Activated B cell treated with CpG ODN at 0.5 μM for 24 hours (primary cell): ENCODE measurements at regions not wholly inside any gene's neighbourhood (a gene's known extent, or its start where the extent isn't known, plus 50 kb on each side); places are given as distances from the start of the nearest gene placed in this dataset.

Experiments
- ATAC-seq: fragments of 200-7000 bp; cut with Tn5 transposase; one replicate; pipeline ENCODE4 v1.10.0; 2021; ENCODE audit warnings: low read depth, mild to moderate bottlenecking, moderate library complexity
- CTCF ChIA-PET: fragments of 350-600 bp; sonication (Branson Sonifier 250); formaldehyde crosslinking; loops from one replicate; lab custom pipeline; 2021; ENCODE audit warnings: antibody characterized with exemption; lab: Charles Lee
- POLR2A ChIA-PET: fragments of 350-600 bp; sonication (Branson Sonifier 250); formaldehyde crosslinking; loops from one replicate; lab custom pipeline; 2021; ENCODE audit warnings: antibody characterized with exemption; lab: Charles Lee
- DNase-seq: peaks from one replicate; pipeline ENCODE4 v3.0.0; 2022
- H3K27ac Mint-ChIP-seq: one replicate; pipeline ENCODE4 v1.8.0; 2020; ENCODE audit warnings: mixed read lengths
- H3K27me3 Mint-ChIP-seq: one replicate; pipeline ENCODE4 v1.8.0; 2021; ENCODE audit warnings: mixed read lengths
- H3K36me3 Mint-ChIP-seq: one replicate; pipeline ENCODE4 v1.8.0; 2021; ENCODE audit warnings: low read depth, mixed read lengths
- H3K4me1 Mint-ChIP-seq: one replicate; pipeline ENCODE4 v1.8.0; 2021; ENCODE audit warnings: mixed read lengths
- H3K4me3 Mint-ChIP-seq: one replicate; pipeline ENCODE4 v1.8.0; 2020; ENCODE audit warnings: mild to moderate bottlenecking, mixed read lengths
- H3K9me3 Mint-ChIP-seq: one replicate; pipeline ENCODE4 v1.8.0; 2020; ENCODE audit warnings: mixed read lengths
- intact Hi-C: fragments of 100-400 bp; cut with micrococcal nuclease; formaldehyde crosslinking; loops from one replicate; pipeline ENCODE4 v1.15.1; 2024
- TF ChIP-seq, protein P1 (sequence below): fragments of 200-600 bp; IDR thresholded peaks from one replicate; pipeline ENCODE4 v1.8.0; 2022; ENCODE audit warnings: antibody characterized with exemption, mild to moderate bottlenecking

DNA sequence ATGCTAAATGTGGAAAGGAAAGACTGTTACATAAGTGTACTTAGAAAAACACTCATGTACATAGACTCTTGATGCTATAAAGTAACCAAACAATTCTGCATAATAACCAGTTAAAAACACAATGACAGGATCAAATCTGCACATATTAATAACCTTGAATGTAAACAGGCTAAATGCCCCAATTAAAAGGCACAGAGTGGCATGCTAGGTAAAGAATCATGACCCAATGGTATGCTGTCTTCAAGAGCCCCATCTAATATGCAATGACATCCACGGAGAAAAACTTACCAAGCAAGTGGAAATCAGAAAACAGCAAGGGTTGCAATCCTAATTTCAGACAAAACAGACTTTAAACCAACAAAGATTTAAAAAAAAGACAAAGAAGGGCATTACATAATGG lies 644.8 kb upstream of the PKN2 start:
- Mint-ChIP-seq H3K27ac (no peak overlapping the region), H3K4me1 (no peaks in the 10 kb centered on the region), H3K36me3 (no peaks in the 10 kb centered on the region), H3K4me3 (no peak overlapping the region), H3K9me3 (peaks cover 20% of the 10 kb centered on the region), H3K27me3 (no peaks in the 10 kb centered on the region)
- TF ChIP-seq, protein P1, sequence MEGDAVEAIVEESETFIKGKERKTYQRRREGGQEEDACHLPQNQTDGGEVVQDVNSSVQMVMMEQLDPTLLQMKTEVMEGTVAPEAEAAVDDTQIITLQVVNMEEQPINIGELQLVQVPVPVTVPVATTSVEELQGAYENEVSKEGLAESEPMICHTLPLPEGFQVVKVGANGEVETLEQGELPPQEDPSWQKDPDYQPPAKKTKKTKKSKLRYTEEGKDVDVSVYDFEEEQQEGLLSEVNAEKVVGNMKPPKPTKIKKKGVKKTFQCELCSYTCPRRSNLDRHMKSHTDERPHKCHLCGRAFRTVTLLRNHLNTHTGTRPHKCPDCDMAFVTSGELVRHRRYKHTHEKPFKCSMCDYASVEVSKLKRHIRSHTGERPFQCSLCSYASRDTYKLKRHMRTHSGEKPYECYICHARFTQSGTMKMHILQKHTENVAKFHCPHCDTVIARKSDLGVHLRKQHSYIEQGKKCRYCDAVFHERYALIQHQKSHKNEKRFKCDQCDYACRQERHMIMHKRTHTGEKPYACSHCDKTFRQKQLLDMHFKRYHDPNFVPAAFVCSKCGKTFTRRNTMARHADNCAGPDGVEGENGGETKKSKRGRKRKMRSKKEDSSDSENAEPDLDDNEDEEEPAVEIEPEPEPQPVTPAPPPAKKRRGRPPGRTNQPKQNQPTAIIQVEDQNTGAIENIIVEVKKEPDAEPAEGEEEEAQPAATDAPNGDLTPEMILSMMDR: no peak
- DNase-seq: no peak
- ChIA-PET POLR2A (no interaction called here), CTCF (no interaction called here)
- intact Hi-C loops: no loop called here
- no peak for ATAC-seq

DNA sequence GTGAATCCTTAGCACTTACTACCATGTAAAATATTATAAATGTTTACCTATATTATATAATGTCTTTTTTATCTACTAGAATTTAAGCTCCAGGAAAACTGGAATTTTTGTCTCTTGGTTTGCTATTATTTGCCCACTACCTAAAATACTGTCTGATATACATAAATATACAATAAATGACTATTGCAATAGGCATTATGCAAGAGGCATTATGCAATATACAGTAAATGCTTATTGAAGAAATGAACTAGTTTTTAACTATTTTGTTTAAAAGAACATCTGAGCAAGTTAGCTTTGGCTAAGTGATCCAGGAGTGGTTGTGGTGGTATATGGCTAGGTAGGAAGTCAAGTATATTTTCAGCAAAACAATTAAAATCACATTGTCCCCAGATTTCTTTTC lies 640.2 kb upstream of the PKN2 start:
- intact Hi-C loops: no loop called here
- Mint-ChIP-seq H3K9me3 (peaks cover 15% of the 10 kb centered on the region), H3K27ac (no peak overlapping the region), H3K36me3 (no peaks in the 10 kb centered on the region), H3K4me1 (no peaks in the 10 kb centered on the region), H3K4me3 (no peak overlapping the region), H3K27me3 (peaks cover 3% of the 10 kb centered on the region)
- CTCF ChIA-PET: no interaction called here
- DNase-seq: no peak
- ATAC-seq: no peak
- POLR2A ChIA-PET: no interaction called here
- TF ChIP-seq, protein P1: no peak

- Mint-ChIP-seq H3K36me3 (no peaks in the 10 kb centered on the region), H3K9me3 (no peaks in the 10 kb centered on the region), H3K4me1 (no peaks in the 10 kb centered on the region), H3K4me3 (no peak overlapping the region), H3K27me3 (peaks cover 8% of the 10 kb centered on the region), H3K27ac (no peak overlapping the region)
- TF ChIP-seq, protein P1: no peak
- no peak for ATAC-seq
- ChIA-PET CTCF (no interaction called here), POLR2A (no interaction called here)
- DNase-seq: no peak
- intact Hi-C loops: no loop called here
These were observed 631.9 kb upstream of the PKN2 start for GRCh38 chr1:88052167-88052566.

GRCh38 chr1:88053065-88053464 lies 631.0 kb upstream of the PKN2 start:
- Mint-ChIP-seq H3K4me1 (no peaks in the 10 kb centered on the region), H3K36me3 (no peaks in the 10 kb centered on the region), H3K4me3 (no peak overlapping the region), H3K27me3 (peaks cover 5% of the 10 kb centered on the region), H3K9me3 (no peaks in the 10 kb centered on the region), H3K27ac (no peak overlapping the region)
- ATAC-seq (no peak), DNase-seq (no peak)
- TF ChIP-seq, protein P1: no peak
- CTCF ChIA-PET: no interaction called here
- intact Hi-C loops: no loop called here
- POLR2A ChIA-PET: no interaction called here

DNA sequence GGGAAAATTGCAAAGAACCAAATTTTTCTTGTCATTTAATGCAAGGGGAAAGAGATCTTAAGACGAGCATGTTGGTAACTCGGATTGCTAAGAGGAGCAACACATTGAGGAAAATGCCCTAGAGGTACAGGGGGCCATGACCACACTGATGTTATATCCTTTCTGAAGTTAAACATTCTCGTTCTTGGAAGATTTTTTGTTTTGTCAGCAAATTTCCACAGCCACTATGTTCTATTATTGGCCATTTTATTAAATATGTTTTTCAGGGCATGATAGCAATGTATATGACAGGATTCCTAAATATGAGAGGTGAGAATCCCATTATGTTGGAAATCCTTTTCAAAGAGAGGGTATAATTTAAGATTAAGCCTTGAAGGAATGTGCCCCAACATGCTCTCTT lies 627.2 kb upstream of the PKN2 start:
- DNase-seq (no peak), ATAC-seq (no peak)
- H3K4me3 Mint-ChIP-seq: no peak overlapping the region
- no peaks in the 10 kb centered on the region for H3K9me3 Mint-ChIP-seq
- ChIA-PET CTCF (no interaction called here), POLR2A (no interaction called here)
- H3K27me3 Mint-ChIP-seq: peaks cover 5% of the 10 kb centered on the region
- no peak overlapping the region for H3K27ac Mint-ChIP-seq
- intact Hi-C loops: no loop called here
- TF ChIP-seq, protein P1: no peak
- no peaks in the 10 kb centered on the region for H3K4me1 Mint-ChIP-seq
- no peaks in the 10 kb centered on the region for H3K36me3 Mint-ChIP-seq
